ENCODE measurements at regions not wholly inside any gene's neighbourhood (a gene's known extent, or its start where the extent isn't known, plus 50 kb on each side); places are given as distances from the start of the nearest gene placed in this dataset.

DNA sequence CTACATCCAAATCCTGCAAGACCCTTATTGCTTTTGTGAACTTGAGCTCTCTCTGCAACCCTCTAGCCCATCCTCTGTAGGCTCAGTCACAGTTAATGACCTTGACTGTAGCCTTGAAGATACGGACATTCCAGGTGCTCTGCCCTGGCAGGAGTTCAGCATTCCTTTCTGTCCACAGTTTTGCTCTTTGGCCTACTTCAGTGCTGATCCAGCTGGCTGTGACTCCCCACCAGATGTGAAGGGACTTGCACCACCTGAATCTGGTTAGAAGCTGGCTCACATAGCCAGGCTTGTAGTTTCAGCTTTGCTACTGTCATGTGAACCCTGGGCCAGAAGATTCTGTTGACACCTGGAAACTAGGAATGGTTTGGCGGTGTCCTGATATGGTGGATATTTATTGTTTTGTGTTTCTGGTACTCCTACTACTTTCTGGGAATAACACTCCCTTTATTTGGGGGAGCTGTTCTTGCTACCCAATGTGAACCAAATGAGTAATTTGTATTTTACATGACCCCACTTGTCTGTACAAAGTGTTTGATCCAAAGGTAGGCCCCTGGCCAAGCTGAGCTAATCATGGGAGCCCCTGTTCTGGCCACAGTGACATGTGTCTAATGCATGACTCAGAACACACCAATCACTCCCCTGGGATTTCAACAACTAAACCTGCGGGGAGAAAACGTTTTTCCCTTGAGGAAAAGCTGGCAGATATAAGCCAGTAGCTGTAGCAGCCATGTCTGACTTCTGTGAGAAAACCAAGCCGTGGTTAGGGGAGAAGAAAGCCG, 73.4 kb downstream of the CDCA7 start:
- Histone ChIP-seq H2AFZ (ENCODE audit: low read length) (no peak overlapping the region), H3K4me3 (replicated peaks in 1 of 3; ENCODE audit: insufficient read depth in 1 of 3, low read depth in 2 of 3, low read length in 3 of 3) (no peak overlapping the region), H3K9ac (ENCODE audit: insufficient read depth, low read depth, low read length) (no peak overlapping the region), H3K9me3 (ENCODE audit: low read length) (no peaks in the 10 kb centered on the region), H3K36me3 (replicated peaks in 1 of 2; ENCODE audit: control insufficient read depth in 1 of 2, insufficient read depth in 2 of 2, low read length in 2 of 2) (no peaks in the 10 kb centered on the region), H3K27me3 (ENCODE audit: control insufficient read depth in 1 of 2, insufficient read depth in 2 of 2, low read length in 2 of 2) (peaks cover 0 to 33% of the 10 kb centered on the region in 2 experiments; a peak in 2 of 5 replicates), H3K4me1 (ENCODE audit: insufficient read depth, low read length) (no peaks in the 10 kb centered on the region), H3K79me2 (ENCODE audit: insufficient read depth, low read length) (no peaks in the 10 kb centered on the region), H4K20me1 (ENCODE audit: insufficient read depth, low read length) (no peaks in the 10 kb centered on the region), H3K4me2 (ENCODE audit: low read depth, low read length) (no peak overlapping the region), H3K27ac (ENCODE audit: extremely low read length, insufficient read depth, low read length) (no peak overlapping the region)
- ChIA-PET POLR2A (no interaction called here), CTCF (ENCODE audit: low intra/inter-chr PET ratio, low total read pairs) (no interaction called here)
- in situ Hi-C loops (cut with HindIII; ENCODE audit: extremely low pct_ligation_motif_present, low pct_unique_long_range_greater_than_20kb) (no loop called here), intact Hi-C loops (cut with micrococcal nuclease; ENCODE audit: unreplicated experiment) (no loop called here)
- WGBS (ENCODE audit: low lambda C conversion rate) = 27% methylated on average over 6 of the region's 6 CpGs
- BruUV-seq (replicated peaks) = no TSS peak
- no peak; the same call in 2 of the 3 replicates for ATAC-seq
- FAIRE-seq = no peak
- TF ChIP-seq, protein P1, sequence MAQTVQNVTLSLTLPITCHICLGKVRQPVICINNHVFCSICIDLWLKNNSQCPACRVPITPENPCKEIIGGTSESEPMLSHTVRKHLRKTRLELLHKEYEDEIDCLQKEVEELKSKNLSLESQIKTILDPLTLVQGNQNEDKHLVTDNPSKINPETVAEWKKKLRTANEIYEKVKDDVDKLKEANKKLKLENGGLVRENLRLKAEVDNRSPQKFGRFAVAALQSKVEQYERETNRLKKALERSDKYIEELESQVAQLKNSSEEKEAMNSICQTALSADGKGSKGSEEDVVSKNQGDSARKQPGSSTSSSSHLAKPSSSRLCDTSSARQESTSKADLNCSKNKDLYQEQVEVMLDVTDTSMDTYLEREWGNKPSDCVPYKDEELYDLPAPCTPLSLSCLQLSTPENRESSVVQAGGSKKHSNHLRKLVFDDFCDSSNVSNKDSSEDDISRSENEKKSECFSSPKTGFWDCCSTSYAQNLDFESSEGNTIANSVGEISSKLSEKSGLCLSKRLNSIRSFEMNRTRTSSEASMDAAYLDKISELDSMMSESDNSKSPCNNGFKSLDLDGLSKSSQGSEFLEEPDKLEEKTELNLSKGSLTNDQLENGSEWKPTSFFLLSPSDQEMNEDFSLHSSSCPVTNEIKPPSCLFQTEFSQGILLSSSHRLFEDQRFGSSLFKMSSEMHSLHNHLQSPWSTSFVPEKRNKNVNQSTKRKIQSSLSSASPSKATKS (CRISPR knock-in tag; IDR thresholded peaks at IDR 0.05) = no peak
- 0 out of 2 replicates have a peak, but pooled peaks have one; percentile 33 for TF ChIP-seq PPARG (CRISPR knock-in tag; conservative IDR thresholded peaks at IDR 0.05)
- peak; percentile 33 for TF ChIP-seq SKI (IDR thresholded peaks at IDR 0.05; ENCODE audit: partially characterized antibody)
- TF ChIP-seq RXRB (CRISPR knock-in tag; IDR thresholded peaks at IDR 0.05; ENCODE audit: borderline replicate concordance) = 0 out of 2 replicates have a peak, but pooled peaks have one; percentile 14
- no peak for TF ChIP-seq GMEB1 (CRISPR knock-in tag; IDR thresholded peaks at IDR 0.05; ENCODE audit: borderline replicate concordance)
- no peak for TF ChIP-seq ZNF326 (CRISPR knock-in tag; IDR thresholded peaks at IDR 0.05; ENCODE audit: borderline replicate concordance)
- peak; percentile 66 for TF ChIP-seq TEAD3 (CRISPR knock-in tag; optimal IDR thresholded peaks at IDR 0.05; ENCODE audit: borderline replicate concordance)
- TF ChIP-seq RARA (CRISPR knock-in tag; IDR thresholded peaks at IDR 0.05) = 0 out of 2 replicates have a peak, but pooled peaks have one; percentile 11
- DNase-seq (ENCODE audit: low spot score) = peak; percentile 21

Measured in HepG2 (cell line).